ENCODE measurements at regions not wholly inside any gene's neighbourhood (a gene's known extent, or its start where the extent isn't known, plus 50 kb on each side); places are given as distances from the start of the nearest gene placed in this dataset.

GRCh38 chr21:24716281-24716918 is 890.9 kb downstream of the MRPL39 start:
- no peak overlapping the region for H3K27ac ChIP-seq
- no peaks in the 10 kb centered on the region for H3K9me3 ChIP-seq (ENCODE audit: severe bottlenecking)
- no peak for DNase-seq
- no peaks in the 10 kb centered on the region for H3K36me3 ChIP-seq
- H3K4me3 ChIP-seq (ENCODE audit: low read depth, low read length): no peak overlapping the region
- H3K27me3 ChIP-seq (ENCODE audit: insufficient read depth, low read depth, severe bottlenecking): no peaks in the 10 kb centered on the region
- TF ChIP-seq CTCF (IDR thresholded peaks at IDR 0.05; ENCODE audit: low read depth, low read length): no peak

DNA sequence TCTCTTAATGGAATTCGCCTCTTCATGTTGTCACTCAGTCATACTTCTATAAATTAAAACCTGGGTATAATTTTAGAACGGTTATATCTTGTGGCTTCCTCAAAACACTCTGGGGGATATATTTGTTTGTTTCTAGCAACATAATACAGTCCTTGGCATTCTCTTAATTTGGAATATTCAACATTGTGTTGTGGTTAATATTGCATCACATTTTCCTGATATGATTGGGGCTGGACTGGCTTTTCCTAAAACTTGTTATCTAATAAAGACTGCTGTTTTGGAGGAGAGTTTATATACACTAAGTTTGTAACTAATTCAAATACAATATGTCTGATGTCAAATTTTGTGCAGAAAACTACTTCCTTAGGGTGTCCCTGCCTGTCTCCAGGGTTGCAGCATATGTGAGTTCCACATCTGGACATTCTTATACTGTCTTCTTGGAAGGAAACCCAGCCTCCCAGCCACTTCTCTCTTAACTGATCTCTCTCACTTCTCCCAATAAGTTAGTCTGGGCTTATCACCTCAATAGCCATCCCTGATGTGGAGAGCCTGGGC is 892.6 kb downstream of the MRPL39 start:
- Histone ChIP-seq H3K27ac (no peak overlapping the region), H3K36me3 (no peaks in the 10 kb centered on the region), H3K4me3 (ENCODE audit: low read depth, low read length) (no peak overlapping the region), H3K9me3 (ENCODE audit: severe bottlenecking) (peaks cover under 1% of the 10 kb centered on the region), H3K27me3 (ENCODE audit: insufficient read depth, low read depth, severe bottlenecking) (no peaks in the 10 kb centered on the region)
- TF ChIP-seq CTCF (IDR thresholded peaks at IDR 0.05; ENCODE audit: low read depth, low read length): no peak
- no peak for DNase-seq

GRCh38 chr21:24705201-24705600 is 902.1 kb downstream of the MRPL39 start:
- Histone ChIP-seq H3K27me3 (ENCODE audit: insufficient read depth, low read depth, severe bottlenecking) (no peaks in the 10 kb centered on the region), H3K27ac (no peak overlapping the region), H3K36me3 (no peaks in the 10 kb centered on the region), H3K9me3 (ENCODE audit: severe bottlenecking) (peaks cover 4% of the 10 kb centered on the region), H3K4me3 (ENCODE audit: low read depth, low read length) (no peak overlapping the region)
- TF ChIP-seq CTCF (IDR thresholded peaks at IDR 0.05; ENCODE audit: low read depth, low read length): no peak
- no peak for DNase-seq

DNA sequence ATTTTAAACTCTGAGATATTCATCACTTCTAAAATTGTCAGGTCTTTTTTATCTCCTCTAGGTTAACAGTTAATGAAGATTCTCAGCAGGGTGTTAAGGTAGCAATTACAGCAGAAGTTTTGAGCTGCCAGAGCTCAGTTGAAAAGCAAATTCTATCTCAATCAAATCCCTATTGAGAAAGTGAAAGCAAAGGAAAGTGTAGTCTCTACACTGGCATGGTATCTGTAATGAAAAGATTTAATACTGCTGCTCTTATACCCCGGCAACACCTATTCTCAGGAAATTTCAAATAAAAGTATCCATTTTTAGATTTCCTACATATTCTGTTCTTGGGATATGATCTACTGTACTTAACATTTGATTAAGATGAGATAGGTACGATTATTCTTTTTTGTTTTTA is 913.5 kb downstream of the MRPL39 start:
- Histone ChIP-seq H3K36me3 (no peaks in the 10 kb centered on the region), H3K27me3 (ENCODE audit: insufficient read depth, low read depth, severe bottlenecking) (no peaks in the 10 kb centered on the region), H3K4me3 (ENCODE audit: low read depth, low read length) (no peak overlapping the region), H3K27ac (no peak overlapping the region), H3K9me3 (ENCODE audit: severe bottlenecking) (no peaks in the 10 kb centered on the region)
- DNase-seq: no peak
- no peak for TF ChIP-seq CTCF (IDR thresholded peaks at IDR 0.05; ENCODE audit: low read depth, low read length)

- Histone ChIP-seq H3K27ac (no peak overlapping the region), H3K9me3 (ENCODE audit: severe bottlenecking) (no peaks in the 10 kb centered on the region)
- TF ChIP-seq CTCF (IDR thresholded peaks at IDR 0.05; ENCODE audit: low read depth, low read length): no peak
These were observed 925.8 kb downstream of the MRPL39 start for GRCh38 chr21:24681456-24681855.

GRCh38 chr21:24671901-24672300 is 935.4 kb downstream of the MRPL39 start:
- no peaks in the 10 kb centered on the region for H3K27me3 ChIP-seq (ENCODE audit: insufficient read depth, low read depth, severe bottlenecking)
- H3K4me3 ChIP-seq (ENCODE audit: low read depth, low read length): no peak overlapping the region
- no peaks in the 10 kb centered on the region for H3K36me3 ChIP-seq
- no peak overlapping the region for H3K27ac ChIP-seq
- no peak for TF ChIP-seq CTCF (IDR thresholded peaks at IDR 0.05; ENCODE audit: low read depth, low read length)
- no peaks in the 10 kb centered on the region for H3K9me3 ChIP-seq (ENCODE audit: severe bottlenecking)
- DNase-seq: no peak

More at GRCh38 chr21:24681456-24681855, 925.8 kb downstream of the MRPL39 start:
- DNase-seq: no peak
- no peak overlapping the region for H3K4me3 ChIP-seq (ENCODE audit: low read depth, low read length)
- no peaks in the 10 kb centered on the region for H3K36me3 ChIP-seq
- no peaks in the 10 kb centered on the region for H3K27me3 ChIP-seq (ENCODE audit: insufficient read depth, low read depth, severe bottlenecking)

All from WERI-Rb-1 (cell line).